ENCODE measurements at regions not wholly inside any gene's neighbourhood (a gene's known extent, or its start where the extent isn't known, plus 50 kb on each side); places are given as distances from the start of the nearest gene placed in this dataset.

GRCh38 chr9:89839449-89839848 lies 234.6 kb downstream of the GADD45G start:
- Mint-ChIP-seq H3K27ac (ENCODE audit: unreplicated experiment) (no peak overlapping the region), H3K4me1 (ENCODE audit: unreplicated experiment) (no peaks in the 10 kb centered on the region), H3K27me3 (ENCODE audit: unreplicated experiment) (peaks cover 9% of the 10 kb centered on the region), H3K9me3 (ENCODE audit: unreplicated experiment) (no peaks in the 10 kb centered on the region), H3K36me3 (ENCODE audit: unreplicated experiment) (no peaks in the 10 kb centered on the region), H3K4me3 (ENCODE audit: unreplicated experiment) (no peak overlapping the region)
- DNase-seq (ENCODE audit: extremely low spot score, unreplicated experiment), result no peak
- TF ChIP-seq, protein P1, sequence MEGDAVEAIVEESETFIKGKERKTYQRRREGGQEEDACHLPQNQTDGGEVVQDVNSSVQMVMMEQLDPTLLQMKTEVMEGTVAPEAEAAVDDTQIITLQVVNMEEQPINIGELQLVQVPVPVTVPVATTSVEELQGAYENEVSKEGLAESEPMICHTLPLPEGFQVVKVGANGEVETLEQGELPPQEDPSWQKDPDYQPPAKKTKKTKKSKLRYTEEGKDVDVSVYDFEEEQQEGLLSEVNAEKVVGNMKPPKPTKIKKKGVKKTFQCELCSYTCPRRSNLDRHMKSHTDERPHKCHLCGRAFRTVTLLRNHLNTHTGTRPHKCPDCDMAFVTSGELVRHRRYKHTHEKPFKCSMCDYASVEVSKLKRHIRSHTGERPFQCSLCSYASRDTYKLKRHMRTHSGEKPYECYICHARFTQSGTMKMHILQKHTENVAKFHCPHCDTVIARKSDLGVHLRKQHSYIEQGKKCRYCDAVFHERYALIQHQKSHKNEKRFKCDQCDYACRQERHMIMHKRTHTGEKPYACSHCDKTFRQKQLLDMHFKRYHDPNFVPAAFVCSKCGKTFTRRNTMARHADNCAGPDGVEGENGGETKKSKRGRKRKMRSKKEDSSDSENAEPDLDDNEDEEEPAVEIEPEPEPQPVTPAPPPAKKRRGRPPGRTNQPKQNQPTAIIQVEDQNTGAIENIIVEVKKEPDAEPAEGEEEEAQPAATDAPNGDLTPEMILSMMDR (IDR thresholded peaks at IDR 0.05), result no peak

- Mint-ChIP-seq H3K9me3 (ENCODE audit: unreplicated experiment) (no peaks in the 10 kb centered on the region), H3K4me1 (ENCODE audit: unreplicated experiment) (no peaks in the 10 kb centered on the region), H3K27me3 (ENCODE audit: unreplicated experiment) (peaks cover 7% of the 10 kb centered on the region), H3K4me3 (ENCODE audit: unreplicated experiment) (no peak overlapping the region), H3K36me3 (ENCODE audit: unreplicated experiment) (no peaks in the 10 kb centered on the region), H3K27ac (ENCODE audit: unreplicated experiment) (no peak overlapping the region)
- TF ChIP-seq, protein P1 (IDR thresholded peaks at IDR 0.05), result no peak
- DNase-seq (ENCODE audit: extremely low spot score, unreplicated experiment), result peak; percentile 70
Measured at GRCh38 chr9:89839952-89840351, 235.1 kb downstream of the GADD45G start.

- peaks cover 5% of the 10 kb centered on the region for H3K27me3 Mint-ChIP-seq (ENCODE audit: unreplicated experiment)
- TF ChIP-seq, protein P1 (IDR thresholded peaks at IDR 0.05), result no peak
- no peaks in the 10 kb centered on the region for H3K9me3 Mint-ChIP-seq (ENCODE audit: unreplicated experiment)
- peak; percentile 70 for DNase-seq (ENCODE audit: extremely low spot score, unreplicated experiment)
- H3K4me1 Mint-ChIP-seq (ENCODE audit: unreplicated experiment), result no peaks in the 10 kb centered on the region
- no peaks in the 10 kb centered on the region for H3K36me3 Mint-ChIP-seq (ENCODE audit: unreplicated experiment)
- no peak overlapping the region for H3K27ac Mint-ChIP-seq (ENCODE audit: unreplicated experiment)
- H3K4me3 Mint-ChIP-seq (ENCODE audit: unreplicated experiment), result no peak overlapping the region
Measured at GRCh38 chr9:89841456-89841855, 236.6 kb downstream of the GADD45G start.

DNA sequence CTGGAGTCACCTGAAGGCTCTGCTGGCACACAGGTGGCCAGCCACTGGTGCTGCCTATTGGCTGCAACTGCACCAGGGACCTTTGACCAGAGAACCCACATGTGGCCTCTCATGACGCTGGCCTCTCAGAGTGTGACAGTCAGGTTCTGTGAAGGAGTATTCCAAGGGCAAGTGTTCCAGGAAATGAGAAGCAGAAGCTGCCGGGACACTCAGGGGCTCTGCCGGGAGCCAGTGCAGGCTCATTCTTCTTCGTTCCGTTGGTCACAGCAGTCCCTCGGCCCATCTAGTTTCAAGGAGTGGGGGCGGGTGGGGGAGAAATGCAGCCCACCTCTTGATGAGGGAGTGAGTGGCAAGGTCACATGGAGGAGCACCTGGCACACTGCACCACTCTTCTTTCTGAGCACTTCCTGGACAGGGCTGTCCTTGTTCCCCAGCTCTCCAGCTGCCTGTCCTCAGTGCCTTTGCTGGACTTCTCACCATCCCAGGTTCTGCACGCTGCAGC lies 237.5 kb downstream of the GADD45G start:
- H3K27me3 Mint-ChIP-seq (ENCODE audit: unreplicated experiment), result peaks cover 5% of the 10 kb centered on the region
- H3K4me1 Mint-ChIP-seq (ENCODE audit: unreplicated experiment), result no peaks in the 10 kb centered on the region
- no peaks in the 10 kb centered on the region for H3K36me3 Mint-ChIP-seq (ENCODE audit: unreplicated experiment)
- H3K9me3 Mint-ChIP-seq (ENCODE audit: unreplicated experiment), result no peaks in the 10 kb centered on the region
- no peak for DNase-seq (ENCODE audit: extremely low spot score, unreplicated experiment)
- no peak overlapping the region for H3K27ac Mint-ChIP-seq (ENCODE audit: unreplicated experiment)
- H3K4me3 Mint-ChIP-seq (ENCODE audit: unreplicated experiment), result no peak overlapping the region
- TF ChIP-seq, protein P1 (IDR thresholded peaks at IDR 0.05), result no peak

DNA sequence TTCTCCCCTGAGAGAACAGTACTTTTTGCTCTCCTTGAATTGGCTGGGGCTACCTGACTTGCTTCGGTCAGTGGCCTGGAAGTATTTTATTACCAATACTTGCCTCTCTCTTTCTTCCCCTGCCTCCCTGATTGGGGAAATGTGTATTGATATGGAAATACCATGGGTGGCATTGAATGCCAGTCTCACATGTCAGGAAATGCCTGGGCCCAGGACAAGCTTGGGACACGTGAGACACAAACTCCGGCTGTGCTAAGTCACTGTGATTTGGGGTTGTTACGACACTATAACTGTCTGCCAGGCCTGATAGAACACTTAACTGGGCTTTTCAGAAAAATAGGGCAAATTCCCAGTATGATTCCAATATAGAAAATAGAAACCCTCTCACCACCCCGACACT lies 238.3 kb downstream of the GADD45G start:
- Mint-ChIP-seq H3K27me3 (ENCODE audit: unreplicated experiment) (peaks cover 5% of the 10 kb centered on the region), H3K27ac (ENCODE audit: unreplicated experiment) (no peak overlapping the region), H3K36me3 (ENCODE audit: unreplicated experiment) (no peaks in the 10 kb centered on the region), H3K4me3 (ENCODE audit: unreplicated experiment) (no peak overlapping the region), H3K9me3 (ENCODE audit: unreplicated experiment) (no peaks in the 10 kb centered on the region), H3K4me1 (ENCODE audit: unreplicated experiment) (no peaks in the 10 kb centered on the region)
- DNase-seq (ENCODE audit: extremely low spot score, unreplicated experiment), result no peak
- TF ChIP-seq, protein P1 (IDR thresholded peaks at IDR 0.05), result no peak
